ENCODE measurements at regions not wholly inside any gene's neighbourhood (a gene's known extent, or its start where the extent isn't known, plus 50 kb on each side); places are given as distances from the start of the nearest gene placed in this dataset.

- Mint-ChIP-seq H3K9me3 (no peaks in the 10 kb centered on the region), H3K4me3 (no peak overlapping the region), H3K27ac (no peak overlapping the region), H3K27me3 (no peaks in the 10 kb centered on the region), H3K4me1 (ENCODE audit: low read depth) (no peaks in the 10 kb centered on the region), H3K36me3 (ENCODE audit: low read depth) (no peaks in the 10 kb centered on the region)
- DNase-seq (no peak), ATAC-seq (no peak)
- POLR2A ChIA-PET = interaction anchor here (0.5 kb wide), 1 partner anchor 85 kb away, joined by 3 read pairs; no protein-coding TSS in a partner anchor
- intact Hi-C loops (cut with micrococcal nuclease) = no loop called here
- no peak for TF ChIP-seq CTCF (IDR thresholded peaks at IDR 0.05)
- CTCF ChIA-PET = no interaction called here
Measured at GRCh38 chr2:15882761-15883497, 57.4 kb upstream of the MYCN start.

DNA sequence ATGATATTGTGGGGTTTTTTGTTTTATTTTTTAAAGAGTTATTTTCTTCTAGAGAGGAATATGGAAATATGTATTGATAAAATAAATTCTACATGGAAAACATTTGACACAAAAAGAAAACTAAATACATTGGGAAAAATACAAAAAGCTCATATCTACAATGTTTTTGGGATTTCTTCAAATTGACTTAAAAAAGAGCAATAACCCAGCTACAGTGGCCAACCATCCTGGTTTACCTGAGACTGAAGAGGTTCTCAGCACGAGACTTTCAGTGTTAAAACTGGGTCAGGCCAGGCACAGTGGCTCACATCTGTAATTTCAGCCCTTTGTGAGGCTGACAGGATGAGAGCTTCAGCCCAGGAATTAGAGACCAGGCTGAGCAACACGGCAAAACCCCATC, 56.7 kb upstream of the MYCN start:
- TF ChIP-seq CTCF (IDR thresholded peaks at IDR 0.05) = no peak
- intact Hi-C loops (cut with micrococcal nuclease) = no loop called here
- no peaks in the 10 kb centered on the region for H3K27me3 Mint-ChIP-seq
- H3K4me3 Mint-ChIP-seq = no peak overlapping the region
- ATAC-seq = no peak
- no peak for DNase-seq
- no peaks in the 10 kb centered on the region for H3K4me1 Mint-ChIP-seq (ENCODE audit: low read depth)
- no peaks in the 10 kb centered on the region for H3K36me3 Mint-ChIP-seq (ENCODE audit: low read depth)
- H3K9me3 Mint-ChIP-seq = no peaks in the 10 kb centered on the region
- POLR2A ChIA-PET = interaction anchor here (0.5 kb wide), 1 partner anchor 84 kb away, joined by 3 read pairs; no protein-coding TSS in a partner anchor
- CTCF ChIA-PET = no interaction called here
- H3K27ac Mint-ChIP-seq = no peak overlapping the region

DNA sequence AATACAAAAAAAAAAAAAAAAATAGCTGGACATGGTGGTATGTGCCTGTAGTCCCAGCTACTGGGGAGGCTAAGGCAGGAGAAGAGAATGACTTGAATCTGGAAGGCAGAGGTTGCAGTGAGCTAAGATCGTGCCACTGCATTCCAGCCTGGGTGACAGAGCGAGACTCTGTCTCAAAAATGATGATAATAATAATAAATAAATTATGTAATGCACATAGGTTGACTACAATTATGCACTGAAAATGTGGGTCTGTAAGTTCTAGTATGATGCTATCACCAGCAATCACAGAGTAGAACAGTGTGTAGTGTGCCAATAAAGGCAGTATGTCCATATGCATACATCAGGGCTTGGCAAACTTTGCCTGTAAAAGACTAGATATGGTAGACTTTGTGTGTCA, 55.6 kb upstream of the MYCN start:
- CTCF ChIA-PET = no interaction called here

DNA sequence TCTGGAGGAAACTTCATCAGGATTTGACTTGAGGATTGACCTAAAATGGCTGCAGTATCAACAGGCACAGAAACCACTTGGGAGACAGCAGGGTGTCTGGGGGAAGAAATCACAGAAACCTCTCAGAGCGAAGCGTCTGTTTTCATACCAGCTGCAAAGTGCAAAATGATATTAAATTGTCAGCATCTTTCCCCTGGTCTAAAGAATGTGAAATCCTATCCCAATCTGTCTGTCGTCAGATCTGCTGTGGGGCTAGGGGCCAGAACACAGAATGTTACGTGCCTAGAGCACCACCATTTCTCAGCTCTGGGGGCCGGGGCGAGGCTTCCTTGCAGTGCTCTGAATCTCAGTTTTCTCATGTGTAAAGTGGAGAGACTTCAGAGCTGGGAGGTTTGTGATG, 54.1 kb upstream of the MYCN start:
- no peaks in the 10 kb centered on the region for H3K36me3 Mint-ChIP-seq (ENCODE audit: low read depth)
- no peaks in the 10 kb centered on the region for H3K9me3 Mint-ChIP-seq
- no peaks in the 10 kb centered on the region for H3K27me3 Mint-ChIP-seq
- CTCF ChIA-PET = no interaction called here
- no peaks in the 10 kb centered on the region for H3K4me1 Mint-ChIP-seq (ENCODE audit: low read depth)
- DNase-seq = no peak
- intact Hi-C loops (cut with micrococcal nuclease) = no loop called here
- H3K4me3 Mint-ChIP-seq = no peak overlapping the region
- POLR2A ChIA-PET = no interaction called here
- ATAC-seq = no peak
- no peak for TF ChIP-seq CTCF (IDR thresholded peaks at IDR 0.05)
- no peak overlapping the region for H3K27ac Mint-ChIP-seq

More for the DNA sequence above, 55.6 kb upstream of the MYCN start:
- no peak for ATAC-seq
- no peaks in the 10 kb centered on the region for H3K36me3 Mint-ChIP-seq (ENCODE audit: low read depth)
- POLR2A ChIA-PET = no interaction called here
- no peak overlapping the region for H3K27ac Mint-ChIP-seq
- intact Hi-C loops (cut with micrococcal nuclease) = no loop called here
- no peaks in the 10 kb centered on the region for H3K27me3 Mint-ChIP-seq
- no peaks in the 10 kb centered on the region for H3K4me1 Mint-ChIP-seq (ENCODE audit: low read depth)
- H3K9me3 Mint-ChIP-seq = no peaks in the 10 kb centered on the region
- H3K4me3 Mint-ChIP-seq = no peak overlapping the region
- TF ChIP-seq CTCF (IDR thresholded peaks at IDR 0.05) = no peak
- DNase-seq = no peak

DNA sequence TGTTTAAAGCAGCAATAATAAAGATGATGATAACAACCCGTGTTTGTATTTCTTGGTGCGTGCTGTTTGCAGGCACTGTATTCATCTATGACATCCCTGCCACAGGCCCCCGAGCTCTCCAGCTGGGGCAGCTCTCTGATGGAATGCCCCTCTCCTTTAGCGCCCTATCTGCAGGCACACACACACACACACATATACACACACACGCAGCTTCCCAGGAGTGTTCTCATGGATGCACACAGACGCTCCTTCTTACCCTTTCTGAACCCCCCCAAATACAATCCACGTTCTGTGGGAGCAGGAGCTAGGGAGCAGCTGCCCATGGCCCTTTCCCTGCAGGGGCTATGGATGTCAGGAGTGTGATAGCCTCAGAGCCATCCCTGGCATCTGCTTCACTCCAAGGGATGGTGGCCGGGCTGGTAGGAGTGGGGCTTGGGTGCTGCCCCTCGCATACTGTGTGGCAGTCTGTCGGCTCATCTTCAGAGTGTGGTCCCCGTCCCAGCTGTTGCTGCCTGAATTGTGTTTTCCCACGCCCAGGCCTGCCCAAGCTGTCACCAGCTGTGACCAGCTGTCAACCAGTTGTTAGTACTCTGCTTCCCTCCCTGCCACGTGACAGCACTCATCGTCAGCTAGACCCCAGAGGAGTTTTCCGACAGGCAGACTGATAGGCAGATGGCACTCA, 50.8 kb upstream of the MYCN start:
- DNase-seq (no peak), ATAC-seq (no peak)
- POLR2A ChIA-PET = no interaction called here
- CTCF ChIA-PET = no interaction called here
- H3K27ac Mint-ChIP-seq = no peak overlapping the region
- no peak overlapping the region for H3K4me3 Mint-ChIP-seq
- H3K27me3 Mint-ChIP-seq = peaks cover 2% of the 10 kb centered on the region
- no peaks in the 10 kb centered on the region for H3K36me3 Mint-ChIP-seq (ENCODE audit: low read depth)
- H3K9me3 Mint-ChIP-seq = no peaks in the 10 kb centered on the region
- intact Hi-C loops (cut with micrococcal nuclease) = no loop called here
- H3K4me1 Mint-ChIP-seq (ENCODE audit: low read depth) = no peaks in the 10 kb centered on the region
- no peak for TF ChIP-seq CTCF (IDR thresholded peaks at IDR 0.05)

All from activated CD8-positive, alpha-beta T cell treated with anti-CD3 and anti-CD28 coated beads for 36 hours (primary cell).